ENCODE measurements at regions not wholly inside any gene's neighbourhood (a gene's known extent, or its start where the extent isn't known, plus 50 kb on each side); places are given as distances from the start of the nearest gene placed in this dataset.
A peak's percentile ranks its signal among the peaks of the same experiment; 100 is the strongest.
"Not testable (repeated sequence)": the region's sequence is repeated elsewhere in the genome, so short reads cannot be mapped to it uniquely, and the experiment has no call there.

- Histone ChIP-seq H3K27me3 (ENCODE audit: insufficient read depth) (no peaks in the 10 kb centered on the region), H3K4me2 (no peak overlapping the region), H2AFZ (no peak overlapping the region), H3K9me2 (ENCODE audit: insufficient read depth) (peaks cover 13% of the 10 kb centered on the region; the same call in 1 of the 2 replicates), H3F3A (replicated peaks; ENCODE audit: low read depth) (no peaks in the 10 kb centered on the region), H3K36me3 (ENCODE audit: insufficient read depth) (peaks cover 15% of the 10 kb centered on the region), H4K20me1 (replicated peaks; ENCODE audit: insufficient read depth) (no peaks in the 10 kb centered on the region), H3K4me3 (no peak overlapping the region), H3K4me1 (ENCODE audit: insufficient read depth) (no peaks in the 10 kb centered on the region), H3K79me2 (replicated peaks; ENCODE audit: insufficient read depth) (no peaks in the 10 kb centered on the region), H3K27ac (ENCODE audit: low read depth) (no peak overlapping the region)
- peaks cover 33% of the 10 kb centered on the region for H3K36me3 Mint-ChIP-seq (ENCODE audit: low read depth)
- no peak overlapping the region for H3K4me3 Mint-ChIP-seq
- DNase-seq (ENCODE audit: low spot score) (no peak), ATAC-seq (no peak)
- no peak overlapping the region for H3K27ac Mint-ChIP-seq
- peaks cover 2% of the 10 kb centered on the region for H3K27me3 Mint-ChIP-seq (ENCODE audit: insufficient read depth, low read depth, poor library complexity)
- peaks cover 28% of the 10 kb centered on the region for H3K9me3 Mint-ChIP-seq
- H3K4me1 Mint-ChIP-seq: peaks cover 5% of the 10 kb centered on the region; the same call in 2 of the 3 replicates
- TF ChIP-seq POLR2AphosphoS5 (IDR thresholded peaks at IDR 0.05; ENCODE audit: low read depth) (no peak), CREB1 (CRISPR knock-in tag; IDR thresholded peaks at IDR 0.05; ENCODE audit: low read depth) (no peak), NANOG (IDR thresholded peaks at IDR 0.05; ENCODE audit: borderline replicate concordance) (no peak), CTCF (conservative IDR thresholded peaks at IDR 0.05; ENCODE audit: low read depth in 2 of 2) (no peak)
Observed at GRCh38 chr9:73969936-73970335, 527.2 kb upstream of the RORB start.

GRCh38 chr9:73976424-73976823 is 520.7 kb upstream of the RORB start:
- H3K36me3 Mint-ChIP-seq (ENCODE audit: low read depth): not testable (repeated sequence)

GRCh38 chr9:73979894-73980264 is 517.3 kb upstream of the RORB start:
- no peak for ATAC-seq
- H3K9me2 ChIP-seq (ENCODE audit: insufficient read depth): no peaks in the 10 kb centered on the region
- no peaks in the 10 kb centered on the region for H3K36me3 ChIP-seq (ENCODE audit: insufficient read depth)
- no peaks in the 10 kb centered on the region for H3K79me2 ChIP-seq (replicated peaks; ENCODE audit: insufficient read depth)
- H3K4me1 Mint-ChIP-seq: peaks cover 7% of the 10 kb centered on the region; the same call in 2 of the 3 replicates
- H3K27me3 ChIP-seq (ENCODE audit: insufficient read depth): no peaks in the 10 kb centered on the region
- no peaks in the 10 kb centered on the region for H3K9me3 Mint-ChIP-seq
- H3K27ac Mint-ChIP-seq: no peak overlapping the region
- H3K4me2 ChIP-seq: no peak overlapping the region
- 0 out of 2 replicates have a peak overlapping the region, but pooled peaks have one; percentile 8 for H3K27ac ChIP-seq (ENCODE audit: low read depth)
- no peak overlapping the region for H2AFZ ChIP-seq
- H4K20me1 ChIP-seq (replicated peaks; ENCODE audit: insufficient read depth): no peaks in the 10 kb centered on the region
- H3K36me3 Mint-ChIP-seq (ENCODE audit: low read depth): no peaks in the 10 kb centered on the region
- no peak overlapping the region for H3K4me3 Mint-ChIP-seq
- no peak for DNase-seq (ENCODE audit: low spot score)
- no peaks in the 10 kb centered on the region for H3F3A ChIP-seq (replicated peaks; ENCODE audit: low read depth)
- no peak overlapping the region for H3K4me3 ChIP-seq
- H3K4me1 ChIP-seq (ENCODE audit: insufficient read depth): 0 out of 2 replicates have a peak, but pooled peaks cover 15% of the 10 kb centered on the region
- peaks cover under 1% of the 10 kb centered on the region for H3K27me3 Mint-ChIP-seq (ENCODE audit: insufficient read depth, low read depth, poor library complexity)
- TF ChIP-seq ZNF114 (CRISPR knock-in tag; IDR thresholded peaks at IDR 0.05) (no peak), CTCF (conservative IDR thresholded peaks at IDR 0.05; ENCODE audit: low read depth in 2 of 2) (no peak), EZH2 (IDR thresholded peaks at IDR 0.05; ENCODE audit: low read depth, unreplicated experiment) (no peak)
- TF ChIP-seq, protein P1, sequence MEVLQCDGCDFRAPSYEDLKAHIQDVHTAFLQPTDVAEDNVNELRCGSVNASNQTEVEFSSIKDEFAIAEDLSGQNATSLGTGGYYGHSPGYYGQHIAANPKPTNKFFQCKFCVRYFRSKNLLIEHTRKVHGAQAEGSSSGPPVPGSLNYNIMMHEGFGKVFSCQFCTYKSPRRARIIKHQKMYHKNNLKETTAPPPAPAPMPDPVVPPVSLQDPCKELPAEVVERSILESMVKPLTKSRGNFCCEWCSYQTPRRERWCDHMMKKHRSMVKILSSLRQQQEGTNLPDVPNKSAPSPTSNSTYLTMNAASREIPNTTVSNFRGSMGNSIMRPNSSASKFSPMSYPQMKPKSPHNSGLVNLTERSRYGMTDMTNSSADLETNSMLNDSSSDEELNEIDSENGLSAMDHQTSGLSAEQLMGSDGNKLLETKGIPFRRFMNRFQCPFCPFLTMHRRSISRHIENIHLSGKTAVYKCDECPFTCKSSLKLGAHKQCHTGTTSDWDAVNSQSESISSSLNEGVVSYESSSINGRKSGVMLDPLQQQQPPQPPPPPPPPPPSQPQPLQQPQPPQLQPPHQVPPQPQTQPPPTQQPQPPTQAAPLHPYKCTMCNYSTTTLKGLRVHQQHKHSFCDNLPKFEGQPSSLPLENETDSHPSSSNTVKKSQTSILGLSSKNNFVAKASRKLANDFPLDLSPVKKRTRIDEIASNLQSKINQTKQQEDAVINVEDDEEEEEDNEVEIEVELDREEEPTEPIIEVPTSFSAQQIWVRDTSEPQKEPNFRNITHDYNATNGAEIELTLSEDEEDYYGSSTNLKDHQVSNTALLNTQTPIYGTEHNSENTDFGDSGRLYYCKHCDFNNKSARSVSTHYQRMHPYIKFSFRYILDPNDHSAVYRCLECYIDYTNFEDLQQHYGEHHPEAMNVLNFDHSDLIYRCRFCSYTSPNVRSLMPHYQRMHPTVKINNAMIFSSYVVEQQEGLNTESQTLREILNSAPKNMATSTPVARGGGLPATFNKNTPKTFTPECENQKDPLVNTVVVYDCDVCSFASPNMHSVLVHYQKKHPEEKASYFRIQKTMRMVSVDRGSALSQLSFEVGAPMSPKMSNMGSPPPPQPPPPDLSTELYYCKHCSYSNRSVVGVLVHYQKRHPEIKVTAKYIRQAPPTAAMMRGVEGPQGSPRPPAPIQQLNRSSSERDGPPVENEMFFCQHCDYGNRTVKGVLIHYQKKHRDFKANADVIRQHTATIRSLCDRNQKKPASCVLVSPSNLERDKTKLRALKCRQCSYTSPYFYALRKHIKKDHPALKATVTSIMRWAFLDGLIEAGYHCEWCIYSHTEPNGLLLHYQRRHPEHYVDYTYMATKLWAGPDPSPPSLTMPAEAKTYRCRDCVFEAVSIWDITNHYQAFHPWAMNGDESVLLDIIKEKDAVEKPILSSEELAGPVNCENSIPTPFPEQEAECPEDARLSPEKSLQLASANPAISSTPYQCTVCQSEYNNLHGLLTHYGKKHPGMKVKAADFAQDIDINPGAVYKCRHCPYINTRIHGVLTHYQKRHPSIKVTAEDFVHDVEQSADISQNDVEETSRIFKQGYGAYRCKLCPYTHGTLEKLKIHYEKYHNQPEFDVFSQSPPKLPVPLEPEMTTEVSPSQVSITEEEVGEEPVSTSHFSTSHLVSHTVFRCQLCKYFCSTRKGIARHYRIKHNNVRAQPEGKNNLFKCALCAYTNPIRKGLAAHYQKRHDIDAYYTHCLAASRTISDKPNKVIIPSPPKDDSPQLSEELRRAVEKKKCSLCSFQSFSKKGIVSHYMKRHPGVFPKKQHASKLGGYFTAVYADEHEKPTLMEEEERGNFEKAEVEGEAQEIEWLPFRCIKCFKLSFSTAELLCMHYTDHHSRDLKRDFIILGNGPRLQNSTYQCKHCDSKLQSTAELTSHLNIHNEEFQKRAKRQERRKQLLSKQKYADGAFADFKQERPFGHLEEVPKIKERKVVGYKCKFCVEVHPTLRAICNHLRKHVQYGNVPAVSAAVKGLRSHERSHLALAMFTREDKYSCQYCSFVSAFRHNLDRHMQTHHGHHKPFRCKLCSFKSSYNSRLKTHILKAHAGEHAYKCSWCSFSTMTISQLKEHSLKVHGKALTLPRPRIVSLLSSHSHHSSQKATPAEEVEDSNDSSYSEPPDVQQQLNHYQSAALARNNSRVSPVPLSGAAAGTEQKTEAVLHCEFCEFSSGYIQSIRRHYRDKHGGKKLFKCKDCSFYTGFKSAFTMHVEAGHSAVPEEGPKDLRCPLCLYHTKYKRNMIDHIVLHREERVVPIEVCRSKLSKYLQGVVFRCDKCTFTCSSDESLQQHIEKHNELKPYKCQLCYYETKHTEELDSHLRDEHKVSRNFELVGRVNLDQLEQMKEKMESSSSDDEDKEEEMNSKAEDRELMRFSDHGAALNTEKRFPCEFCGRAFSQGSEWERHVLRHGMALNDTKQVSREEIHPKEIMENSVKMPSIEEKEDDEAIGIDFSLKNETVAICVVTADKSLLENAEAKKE (CRISPR knock-in tag; IDR thresholded peaks at IDR 0.05): no peak

More at GRCh38 chr9:73976424-73976823, 520.7 kb upstream of the RORB start:
- not testable (repeated sequence) for DNase-seq (ENCODE audit: low spot score); H3K79me2 ChIP-seq (replicated peaks; ENCODE audit: insufficient read depth); H3K27ac Mint-ChIP-seq; H3K9me3 Mint-ChIP-seq; H4K20me1 ChIP-seq (replicated peaks; ENCODE audit: insufficient read depth); H3K36me3 ChIP-seq (ENCODE audit: insufficient read depth); H3K4me3 ChIP-seq; H3K4me2 ChIP-seq; H3F3A ChIP-seq (replicated peaks; ENCODE audit: low read depth); H3K4me3 Mint-ChIP-seq; H3K27ac ChIP-seq (ENCODE audit: low read depth); H3K27me3 ChIP-seq (ENCODE audit: insufficient read depth); H3K27me3 Mint-ChIP-seq (ENCODE audit: insufficient read depth, low read depth, poor library complexity); ATAC-seq; H3K9me2 ChIP-seq (ENCODE audit: insufficient read depth); H2AFZ ChIP-seq
- H3K4me1 Mint-ChIP-seq: peaks cover 12% of the 10 kb centered on the region; the same call in 2 of the 3 replicates
- 0 out of 2 replicates have a peak, but pooled peaks cover 15% of the 10 kb centered on the region for H3K4me1 ChIP-seq (ENCODE audit: insufficient read depth)
